HT-29 (cell line): ENCODE measurements at regions not wholly inside any gene's neighbourhood (a gene's known extent, or its start where the extent isn't known, plus 50 kb on each side); places are given as distances from the start of the nearest gene placed in this dataset.
"Not testable (repeated sequence)": the region's sequence is repeated elsewhere in the genome, so short reads cannot be mapped to it uniquely, and the experiment has no call there.

Experiments used
- DNase-seq: peaks from one replicate; pipeline ENCODE4 v3.0.0-alpha.2; 2015; ENCODE audit warnings: low spot score

DNA sequence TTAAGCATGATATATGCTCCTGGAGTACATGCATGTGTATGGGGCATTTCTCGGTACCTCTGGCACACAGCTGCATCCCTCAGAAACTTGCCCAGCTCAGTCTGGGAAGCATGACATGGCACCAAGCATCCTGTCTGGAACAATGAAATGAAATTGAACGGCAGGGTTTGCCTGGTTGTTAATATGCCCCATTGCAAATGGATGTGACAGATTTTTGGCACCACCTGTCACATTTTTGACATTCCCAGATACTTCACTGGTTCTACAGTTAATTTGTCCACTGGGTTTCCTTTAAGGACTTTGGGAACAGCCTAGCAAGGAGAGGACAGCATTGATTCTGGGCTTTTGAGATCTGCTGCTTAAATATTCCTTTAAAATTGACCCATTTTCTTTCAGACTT lies 305.8 kb downstream of the TSN start:
- DNase-seq: no peak

DNA sequence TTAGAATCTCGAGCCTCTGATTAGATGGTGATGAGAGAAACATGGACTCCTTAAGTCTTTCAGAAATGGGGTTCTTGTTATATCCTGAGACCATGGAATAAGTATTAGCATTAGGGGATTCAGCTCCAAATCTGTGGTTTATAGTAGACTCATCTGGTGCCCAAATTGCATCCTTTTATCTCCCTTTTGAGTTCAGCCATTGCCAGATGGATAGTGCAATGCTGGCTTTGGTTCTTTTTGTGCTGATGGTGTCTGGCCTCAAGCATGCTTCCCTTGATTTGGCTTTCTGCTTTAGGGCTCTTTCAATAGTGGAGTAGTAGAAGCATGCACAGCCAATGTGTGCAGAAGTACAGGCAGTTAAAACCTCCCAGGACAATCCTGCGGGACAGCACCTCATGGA lies 306.4 kb downstream of the TSN start:
- no peak for DNase-seq

DNA sequence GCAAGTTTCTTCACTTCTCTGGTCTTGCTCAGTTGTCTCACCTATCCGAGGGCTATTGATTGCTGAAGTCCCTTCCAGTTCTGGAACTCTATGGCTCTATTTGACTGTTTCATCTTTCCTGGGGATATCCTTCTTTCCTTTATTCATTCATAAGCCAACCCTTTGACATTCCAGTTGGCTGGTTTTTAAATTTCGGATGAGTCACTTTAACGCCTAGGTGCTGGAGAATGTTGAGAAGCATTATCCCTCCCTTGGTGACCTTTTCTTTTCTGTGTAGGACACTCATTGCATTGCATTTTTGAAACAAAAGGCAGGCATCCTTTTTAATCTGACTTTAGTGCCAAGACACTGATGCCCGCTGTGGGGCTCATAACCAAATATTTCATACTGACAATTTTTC lies 307.1 kb downstream of the TSN start:
- DNase-seq: no peak

DNA sequence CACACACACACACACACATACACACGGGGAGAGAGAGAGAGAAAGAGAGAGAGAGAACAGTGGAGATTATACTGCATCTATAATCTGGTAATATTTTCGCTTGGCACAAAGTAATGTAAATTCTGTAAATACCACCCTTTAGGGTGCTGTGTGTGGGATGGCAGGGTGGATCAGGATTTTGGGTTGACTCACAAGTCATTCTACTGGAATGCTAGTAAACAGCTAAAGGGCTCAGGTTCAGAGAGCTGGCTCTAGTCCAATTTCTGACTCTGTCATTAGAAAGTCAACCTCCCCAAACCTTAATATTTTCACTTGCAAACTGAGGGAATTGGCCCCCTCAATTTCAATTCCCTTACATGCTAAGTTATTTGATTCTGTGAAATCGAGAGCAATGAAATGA lies 308.3 kb downstream of the TSN start:
- no peak for DNase-seq

DNA sequence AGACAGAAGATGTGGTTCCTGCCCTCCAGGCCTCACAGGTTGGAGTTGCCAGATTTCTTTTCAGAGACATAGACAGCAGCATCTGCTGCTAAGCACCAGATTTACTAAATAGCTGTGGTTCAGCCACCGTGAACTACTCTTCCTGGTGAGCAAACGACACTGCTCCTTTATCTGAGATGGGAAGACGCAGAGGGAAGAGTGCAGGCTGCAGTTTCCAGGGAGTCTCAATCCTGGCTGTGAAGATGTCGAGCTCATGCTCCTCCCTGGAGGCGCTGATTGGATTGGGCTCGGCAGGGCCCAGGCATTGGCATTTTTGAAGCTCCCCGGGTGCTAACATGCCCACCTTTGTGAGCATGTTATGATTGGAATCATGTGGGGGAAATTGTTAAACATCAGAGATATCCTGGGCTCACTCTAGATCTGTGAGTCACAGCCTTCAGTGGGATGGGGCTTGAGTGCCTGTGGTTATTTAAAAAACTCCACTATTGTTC lies 314.8 kb downstream of the TSN start:
- DNase-seq: no peak

DNA sequence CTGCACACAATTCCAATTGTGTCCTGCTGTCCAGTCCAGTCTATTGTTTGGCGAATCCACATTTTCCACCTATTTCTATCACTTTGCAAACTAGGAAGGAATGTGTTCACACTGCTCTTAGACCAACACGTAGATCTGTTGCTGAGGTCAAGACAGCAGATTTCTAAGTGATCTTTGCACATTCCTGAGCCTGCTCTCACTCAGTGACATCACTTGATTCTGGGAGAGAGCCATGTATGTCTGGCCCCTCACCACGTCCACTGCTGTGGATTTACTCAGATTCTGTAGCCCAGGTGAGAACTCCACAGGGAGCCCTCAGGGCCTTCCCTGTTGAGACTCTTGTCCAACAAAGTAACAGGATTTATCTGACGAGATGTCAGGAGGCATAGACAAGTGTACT lies 317.2 kb downstream of the TSN start:
- no peak for DNase-seq

DNA sequence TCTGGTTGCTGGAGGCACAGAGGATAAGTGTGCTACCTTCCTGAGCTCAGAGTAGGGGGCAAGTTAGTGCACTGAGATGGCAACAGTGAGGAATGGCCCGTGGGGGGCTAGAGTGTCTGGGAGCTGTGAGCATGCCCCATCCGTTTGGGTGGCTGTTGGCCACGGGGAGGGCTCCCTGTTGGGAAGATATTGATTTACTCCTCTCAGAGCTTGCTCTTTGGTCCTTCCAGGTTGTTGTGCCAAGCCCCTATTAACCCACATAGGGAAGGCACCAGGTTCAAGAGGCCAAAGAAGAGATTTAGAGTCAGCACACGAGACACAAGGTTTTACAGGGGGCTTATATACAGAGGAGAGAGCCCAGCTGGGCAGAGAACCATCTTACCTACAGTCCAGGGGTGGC lies 318.8 kb downstream of the TSN start:
- no peak for DNase-seq

DNA sequence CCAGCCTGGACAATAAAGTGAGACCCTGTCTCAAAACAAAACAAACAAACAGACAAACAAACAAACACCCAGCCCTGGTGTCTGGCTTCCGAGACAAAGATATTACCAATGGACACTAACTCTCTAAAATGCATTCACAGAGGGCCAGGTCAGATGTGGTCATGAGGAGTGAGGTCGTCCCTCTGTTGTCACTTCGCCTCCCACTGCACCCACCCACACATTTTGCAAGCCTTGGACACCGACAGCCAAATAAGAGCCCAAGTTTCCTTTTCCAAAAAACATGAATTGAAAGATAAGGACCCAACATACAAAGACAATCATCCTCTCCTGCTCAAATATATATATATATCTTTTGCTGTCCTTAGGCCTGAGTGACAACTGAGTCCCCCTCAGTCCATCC lies 319.9 kb downstream of the TSN start:
- DNase-seq: no peak

DNA sequence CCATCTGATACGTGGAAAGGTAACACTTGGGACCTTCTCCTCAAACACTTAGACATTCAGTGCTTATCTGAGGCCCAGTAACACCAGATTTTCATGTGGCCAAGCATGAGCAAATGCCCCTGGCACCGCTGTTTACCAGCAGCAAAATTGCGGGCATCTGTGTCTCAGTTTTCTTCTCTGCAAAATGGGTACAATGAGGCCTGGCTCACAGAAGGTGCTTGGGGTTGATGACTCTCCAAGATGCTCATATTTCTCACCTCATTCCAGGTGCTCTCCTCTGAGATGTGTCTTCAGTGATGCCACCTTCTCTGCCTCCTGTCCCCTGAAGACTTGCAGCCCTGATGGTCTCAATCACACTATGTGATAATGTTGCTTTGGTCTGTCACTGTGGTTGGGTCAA lies 321.7 kb downstream of the TSN start:
- DNase-seq: no peak

DNA sequence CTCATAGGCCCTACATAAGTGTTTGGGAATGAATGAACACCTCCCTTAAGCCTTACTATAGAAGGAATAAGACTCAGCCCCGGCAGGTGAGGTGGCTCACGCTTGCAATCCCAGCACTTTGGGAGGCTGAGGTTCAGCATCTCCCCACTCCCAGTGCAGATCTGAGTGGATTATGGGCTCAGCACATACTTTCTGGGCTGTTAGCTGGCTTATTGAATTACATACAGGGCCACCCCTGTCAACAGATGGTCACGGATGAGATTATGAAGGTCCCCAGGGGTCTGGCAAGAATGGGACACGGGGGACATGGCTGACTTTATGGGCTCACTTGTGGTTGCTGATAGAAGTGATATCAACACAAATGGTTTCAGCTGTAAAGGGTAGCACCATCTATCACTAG lies 322.3 kb downstream of the TSN start:
- no peak for DNase-seq

DNA sequence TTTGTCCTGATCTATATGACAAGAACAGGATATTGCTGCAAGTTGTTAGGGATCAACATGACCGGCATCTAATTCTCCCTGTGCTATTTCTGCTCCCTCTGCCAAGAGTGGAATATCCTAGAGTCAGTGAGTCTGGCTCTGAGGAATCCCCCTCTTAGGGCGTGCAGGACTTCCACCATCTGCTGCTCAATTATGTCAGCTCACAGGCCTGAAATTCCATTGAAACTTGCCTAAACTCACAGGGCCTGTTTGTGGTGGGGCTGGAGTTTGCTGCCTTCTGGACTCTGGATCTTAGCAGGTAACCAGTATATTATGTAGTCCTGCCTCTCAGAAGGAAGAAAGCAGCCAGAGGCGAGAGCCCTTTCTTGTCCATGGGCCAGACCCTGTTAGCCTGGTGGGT lies 323.0 kb downstream of the TSN start:
- no peak for DNase-seq

DNA sequence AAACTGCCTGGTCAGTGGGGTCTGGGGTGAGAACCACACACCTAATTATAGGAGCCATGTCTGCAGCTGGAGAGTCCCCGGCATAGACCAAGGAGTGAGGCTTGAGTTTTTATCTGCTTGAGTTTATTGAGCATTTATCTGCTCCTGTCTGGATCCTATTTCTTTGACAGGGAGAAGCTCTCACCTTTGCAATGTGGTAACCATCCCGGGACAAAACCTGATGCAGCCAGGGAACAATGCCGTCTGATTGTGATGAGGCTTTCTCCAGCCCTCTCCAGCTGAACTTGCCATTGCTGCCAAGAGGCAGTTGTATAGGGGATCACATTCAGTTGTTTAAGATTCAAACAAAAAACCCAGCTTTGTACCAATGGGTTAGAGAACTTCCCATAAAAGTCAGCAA lies 324.4 kb downstream of the TSN start:
- no peak for DNase-seq

DNA sequence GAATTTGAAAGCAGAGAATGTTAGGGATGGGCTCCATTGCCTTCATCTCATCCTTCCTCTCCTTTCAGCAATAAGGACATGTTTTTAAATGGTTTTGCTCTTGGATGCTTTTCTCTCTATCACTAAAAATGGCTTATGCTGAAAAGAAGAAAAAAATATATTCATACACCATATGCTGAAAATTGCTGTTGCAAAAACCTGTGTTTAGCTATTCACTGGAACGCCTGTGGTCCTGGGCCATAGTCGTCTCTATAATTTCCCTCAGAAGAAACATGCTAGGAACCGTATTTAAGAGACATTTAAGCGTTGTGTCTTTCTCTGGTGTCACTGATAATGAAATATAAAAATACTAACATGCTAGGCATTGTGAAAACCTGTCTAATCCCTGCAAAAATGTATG lies 324.9 kb downstream of the TSN start:
- DNase-seq: no peak

DNA sequence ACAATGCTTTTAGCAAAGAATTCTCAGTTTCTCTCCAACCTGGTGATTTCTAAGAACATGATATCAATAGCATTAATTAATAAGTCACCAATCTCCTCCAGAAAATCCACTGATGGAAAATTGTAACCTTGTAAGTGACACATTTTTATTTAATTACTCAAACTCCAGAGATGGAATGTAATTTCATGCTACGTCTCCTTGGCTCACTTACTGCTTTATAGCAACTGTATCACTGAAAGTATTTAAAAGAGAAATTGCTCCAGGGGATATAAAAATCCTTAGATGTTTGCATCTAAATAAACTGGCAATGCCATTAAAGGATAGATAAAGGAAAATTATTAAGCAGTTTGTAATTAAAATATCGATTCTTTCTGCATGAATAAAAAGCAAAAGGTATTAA lies 325.4 kb downstream of the TSN start:
- no peak for DNase-seq

DNA sequence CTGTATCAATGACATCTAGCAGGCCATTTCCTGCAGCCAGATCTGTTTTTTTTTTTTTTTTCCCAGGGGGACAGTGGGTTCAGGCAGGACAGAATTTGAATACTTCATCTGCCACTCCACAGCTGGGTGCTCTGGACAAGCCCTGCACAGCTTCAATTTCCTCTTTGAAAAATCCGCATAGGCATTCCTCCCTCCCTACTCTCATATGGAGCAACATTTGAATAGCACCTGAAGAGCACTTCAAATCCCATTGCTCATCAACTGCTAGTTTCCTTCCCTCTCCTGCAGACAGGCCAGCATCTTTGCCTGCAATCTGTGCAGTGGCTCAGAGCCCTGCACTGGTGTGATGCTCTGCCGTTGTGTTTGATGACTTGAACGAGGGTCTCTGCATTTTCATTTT lies 326.3 kb downstream of the TSN start:
- DNase-seq: no peak

DNA sequence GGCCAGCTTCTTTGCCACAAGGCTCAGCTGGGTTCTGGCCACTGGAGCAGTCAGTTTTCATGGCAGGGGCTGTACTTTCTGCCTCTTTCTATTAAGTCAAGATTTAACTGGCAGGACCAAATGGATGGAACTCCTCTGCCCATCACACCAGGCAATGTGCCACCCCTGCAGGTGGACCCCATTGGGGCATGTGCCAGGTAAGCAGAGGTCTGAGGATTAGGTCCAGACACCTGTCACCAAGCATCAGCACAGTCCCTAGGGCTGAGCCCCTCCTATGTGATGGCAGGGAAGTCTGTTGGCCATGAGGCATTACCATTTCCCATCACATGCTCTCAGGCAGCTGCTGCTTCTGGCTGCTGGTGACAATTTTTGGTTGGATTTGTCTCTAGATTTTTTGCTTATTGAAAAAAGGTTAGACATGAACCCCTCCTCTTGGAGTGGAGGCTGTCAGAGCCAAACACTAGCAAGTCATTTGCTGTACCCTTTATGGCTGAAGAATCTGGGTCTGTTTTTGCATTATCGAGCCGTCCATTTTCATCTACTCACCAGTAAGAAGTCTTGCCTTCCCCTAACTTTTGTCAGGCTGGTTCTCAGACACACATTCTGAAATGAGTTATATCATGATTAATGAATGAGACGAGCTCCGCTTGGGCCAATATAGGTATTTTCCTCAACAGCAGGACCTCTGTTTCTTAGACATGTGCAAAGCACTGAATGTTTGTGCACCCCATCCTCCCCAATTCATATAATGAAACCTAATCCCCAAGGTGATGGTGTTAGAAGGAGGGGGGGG lies 328.0 kb downstream of the TSN start:
- no peak for DNase-seq

DNA sequence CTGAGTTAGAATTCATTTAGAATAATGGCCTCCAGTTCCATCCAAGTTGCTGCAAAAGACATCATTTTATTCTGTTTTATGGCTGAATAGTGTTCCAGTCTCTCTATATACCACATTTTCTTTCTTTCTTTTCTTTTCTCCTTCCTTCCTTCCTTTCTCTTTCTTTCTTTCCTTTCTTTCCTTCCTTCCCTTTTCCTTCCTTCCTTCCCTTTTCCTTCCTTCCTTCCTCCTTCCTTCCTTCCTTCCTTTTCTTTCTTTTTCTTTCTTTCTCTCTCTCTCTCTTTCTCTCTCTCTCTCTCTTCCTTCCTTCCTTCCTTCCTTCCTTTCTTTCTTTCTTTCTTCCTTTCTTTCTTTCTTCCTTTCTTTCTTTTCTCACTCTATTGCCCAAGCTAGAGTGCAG lies 330.2 kb downstream of the TSN start:
- not testable (repeated sequence) for DNase-seq

DNA sequence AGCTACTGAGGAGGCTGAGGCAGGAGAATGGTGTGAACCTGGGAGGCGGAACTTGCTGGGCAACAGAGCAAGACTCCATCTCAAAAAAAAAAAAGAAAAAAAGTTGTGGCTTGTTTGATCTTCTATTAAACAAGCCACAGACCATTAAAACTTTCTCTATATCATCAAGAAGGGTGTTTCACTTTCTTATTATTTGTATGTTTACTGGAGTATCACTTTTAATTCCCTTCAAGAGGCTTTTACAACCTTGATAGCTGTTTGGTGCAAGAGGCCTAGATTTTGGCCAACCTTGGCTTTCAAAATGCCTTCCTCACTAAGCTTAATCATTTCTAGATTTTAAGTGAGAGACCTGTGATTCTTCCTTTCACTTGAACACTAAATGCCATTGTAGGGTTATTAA lies 339.1 kb downstream of the TSN start:
- no peak for DNase-seq

DNA sequence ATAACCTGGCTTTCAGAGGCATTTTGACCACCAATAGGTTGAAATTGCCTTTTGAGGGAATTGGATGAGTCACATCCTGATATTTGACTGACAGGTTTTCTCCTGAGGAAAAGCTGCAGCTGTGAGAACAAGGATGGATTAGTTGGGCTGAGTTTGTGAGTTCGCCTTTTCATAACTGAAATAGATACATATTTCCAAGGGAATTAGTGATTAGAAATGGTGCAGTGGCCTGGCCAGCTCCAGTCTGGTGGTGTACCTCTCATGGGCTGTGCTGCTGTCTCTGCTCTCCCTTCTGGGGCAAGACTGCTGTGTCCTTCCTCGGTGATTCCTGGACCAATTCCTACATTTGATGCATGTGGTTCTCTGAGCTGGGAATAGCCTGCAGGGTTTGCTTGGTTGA lies 341.3 kb downstream of the TSN start:
- no peak for DNase-seq

DNA sequence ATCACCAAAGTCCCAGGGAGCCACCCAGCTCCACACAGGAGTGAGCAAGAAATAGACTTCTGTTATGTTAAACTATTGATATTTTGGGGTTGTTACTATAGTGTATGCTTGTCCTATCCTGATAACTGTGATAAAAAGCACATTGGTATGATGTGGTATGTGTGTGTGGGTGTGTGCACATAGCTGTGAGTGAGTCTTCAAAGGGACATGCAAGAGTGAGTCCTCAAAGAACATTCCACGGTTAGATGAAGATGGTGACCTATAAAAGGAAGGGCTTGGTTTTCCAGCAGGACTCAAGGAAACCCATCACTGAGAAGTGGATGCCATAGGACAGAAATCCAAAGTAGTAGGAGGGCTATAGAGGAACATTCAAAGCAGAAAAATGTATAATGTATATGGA lies 342.9 kb downstream of the TSN start:
- DNase-seq: no peak

DNA sequence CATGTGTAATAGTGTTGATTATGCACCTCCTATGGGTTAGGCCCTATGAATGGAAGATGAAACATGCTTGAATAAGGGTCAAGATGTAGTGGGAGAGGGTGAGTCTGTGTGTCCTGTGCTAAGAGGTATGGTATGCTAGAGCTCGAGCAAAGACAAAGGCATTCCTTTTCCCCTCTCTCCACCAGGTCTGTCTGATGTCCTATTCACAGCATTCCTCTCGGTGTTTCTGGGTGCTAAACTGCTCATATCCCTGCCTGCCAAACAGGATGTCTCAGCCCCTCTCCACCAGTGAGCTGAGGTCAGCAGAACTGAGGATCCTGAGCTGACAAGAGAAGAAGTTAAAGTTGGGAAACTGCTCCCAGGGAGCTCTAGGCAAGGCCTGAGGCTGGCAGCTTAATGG lies 344.9 kb downstream of the TSN start:
- DNase-seq: no peak

DNA sequence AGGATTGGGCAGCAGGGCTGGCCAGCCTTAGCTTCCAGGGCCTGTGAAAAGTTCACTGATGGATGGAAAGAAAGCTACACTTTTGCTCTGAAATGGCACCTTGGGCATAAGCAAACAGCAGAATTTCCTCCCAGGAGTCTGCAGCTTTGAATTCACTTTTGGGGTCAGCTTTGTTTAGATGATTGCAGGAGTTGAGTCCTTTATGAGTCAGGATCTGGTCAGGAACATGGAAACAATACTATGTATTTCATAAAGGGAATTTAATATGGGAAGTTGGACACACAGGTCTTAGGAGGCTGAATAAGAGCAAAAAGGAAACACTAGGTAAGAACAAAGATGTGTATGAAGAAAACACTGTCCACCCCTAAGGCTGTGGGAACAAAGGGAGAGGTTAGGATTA lies 345.3 kb downstream of the TSN start:
- no peak for DNase-seq

DNA sequence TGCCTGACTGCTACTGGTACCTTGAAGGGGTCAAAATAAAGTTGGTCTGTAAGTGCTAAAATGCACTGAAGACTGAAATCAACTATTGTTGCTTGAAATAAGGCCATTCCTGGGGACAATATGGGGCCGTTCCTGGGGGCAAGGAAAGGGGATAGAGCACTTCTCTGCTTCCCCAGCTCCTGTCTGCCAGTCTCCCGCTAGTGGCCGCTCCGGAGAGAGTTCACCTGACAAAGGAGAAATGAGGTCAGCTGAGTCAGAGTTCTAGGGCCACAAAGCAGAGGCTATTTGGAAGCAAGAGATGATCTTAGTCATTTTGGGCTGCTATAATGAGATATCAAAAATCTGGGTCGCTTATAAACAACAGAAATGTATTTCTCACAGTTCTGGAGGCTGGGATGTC lies 345.9 kb downstream of the TSN start:
- DNase-seq: no peak
